ENCODE measurements at regions not wholly inside any gene's neighbourhood (a gene's known extent, or its start where the extent isn't known, plus 50 kb on each side); places are given as distances from the start of the nearest gene placed in this dataset.

GRCh38 chr2:48856657-48857056, 101.1 kb upstream of the LHCGR start:
- Mint-ChIP-seq H3K36me3 (ENCODE audit: insufficient read depth, unreplicated experiment) (no peaks in the 10 kb centered on the region), H3K4me3 (ENCODE audit: unreplicated experiment) (no peak overlapping the region), H3K4me1 (ENCODE audit: insufficient read depth, unreplicated experiment) (peaks cover 13% of the 10 kb centered on the region), H3K9me3 (ENCODE audit: unreplicated experiment) (peaks cover 4% of the 10 kb centered on the region), H3K27me3 (ENCODE audit: insufficient read depth, unreplicated experiment) (no peaks in the 10 kb centered on the region), H3K27ac (ENCODE audit: low read depth, unreplicated experiment) (no peak overlapping the region)
- DNase-seq (ENCODE audit: unreplicated experiment) = no peak
- ChIA-PET POLR2A (no interaction called here), CTCF (no interaction called here)
- BruUV-seq (replicated peaks) = no TSS peak
- no peak for TF ChIP-seq CTCF (IDR thresholded peaks at IDR 0.05; ENCODE audit: unreplicated experiment)
- intact Hi-C loops (cut with micrococcal nuclease) = no loop called here

GRCh38 chr2:48856144-48856543, 100.6 kb upstream of the LHCGR start:
- no peak overlapping the region for H3K27ac Mint-ChIP-seq (ENCODE audit: low read depth, unreplicated experiment)
- POLR2A ChIA-PET = no interaction called here
- no peak overlapping the region for H3K4me3 Mint-ChIP-seq (ENCODE audit: unreplicated experiment)
- BruUV-seq (replicated peaks) = no TSS peak
- CTCF ChIA-PET = no interaction called here
- intact Hi-C loops (cut with micrococcal nuclease) = no loop called here
- H3K9me3 Mint-ChIP-seq (ENCODE audit: unreplicated experiment) = peaks cover 4% of the 10 kb centered on the region
- H3K4me1 Mint-ChIP-seq (ENCODE audit: insufficient read depth, unreplicated experiment) = peaks cover 18% of the 10 kb centered on the region
- no peak for TF ChIP-seq CTCF (IDR thresholded peaks at IDR 0.05; ENCODE audit: unreplicated experiment)
- H3K36me3 Mint-ChIP-seq (ENCODE audit: insufficient read depth, unreplicated experiment) = no peaks in the 10 kb centered on the region
- H3K27me3 Mint-ChIP-seq (ENCODE audit: insufficient read depth, unreplicated experiment) = no peaks in the 10 kb centered on the region
- no peak for DNase-seq (ENCODE audit: unreplicated experiment)

- Mint-ChIP-seq H3K27ac (ENCODE audit: low read depth, unreplicated experiment) (no peak overlapping the region), H3K4me1 (ENCODE audit: insufficient read depth, unreplicated experiment) (peaks cover 26% of the 10 kb centered on the region), H3K27me3 (ENCODE audit: insufficient read depth, unreplicated experiment) (no peaks in the 10 kb centered on the region), H3K36me3 (ENCODE audit: insufficient read depth, unreplicated experiment) (no peaks in the 10 kb centered on the region), H3K4me3 (ENCODE audit: unreplicated experiment) (no peak overlapping the region), H3K9me3 (ENCODE audit: unreplicated experiment) (peaks cover 4% of the 10 kb centered on the region)
- POLR2A ChIA-PET = interaction anchor here (0.7 kb wide), 1 partner anchor 167 kb away, joined by 3 read pairs; no protein-coding TSS in a partner anchor
- CTCF ChIA-PET = interaction anchor here (0.5 to 1.1 kb wide), 2 partner anchors 17 to 235 kb away, joined by 3 read pairs; no protein-coding TSS in a partner anchor
- no peak for DNase-seq (ENCODE audit: unreplicated experiment)
- intact Hi-C loops (cut with micrococcal nuclease) = no loop called here
- no TSS peak for BruUV-seq (replicated peaks)
- TF ChIP-seq CTCF (IDR thresholded peaks at IDR 0.05; ENCODE audit: unreplicated experiment) = no peak
Measured at GRCh38 chr2:48855142-48855541, 99.6 kb upstream of the LHCGR start.

GRCh38 chr2:48854681-48855080, 99.2 kb upstream of the LHCGR start:
- TF ChIP-seq CTCF (IDR thresholded peaks at IDR 0.05; ENCODE audit: unreplicated experiment) = no peak
- H3K36me3 Mint-ChIP-seq (ENCODE audit: insufficient read depth, unreplicated experiment) = no peaks in the 10 kb centered on the region
- intact Hi-C loops (cut with micrococcal nuclease) = no loop called here
- POLR2A ChIA-PET = no interaction called here
- CTCF ChIA-PET = interaction anchor here (0.5 to 1.1 kb wide), 3 partner anchors 18 to 235 kb away, joined by 3 read pairs; no protein-coding TSS in a partner anchor
- no peak for DNase-seq (ENCODE audit: unreplicated experiment)
- BruUV-seq (replicated peaks) = no TSS peak
- H3K4me3 Mint-ChIP-seq (ENCODE audit: unreplicated experiment) = no peak overlapping the region
- H3K9me3 Mint-ChIP-seq (ENCODE audit: unreplicated experiment) = no peaks in the 10 kb centered on the region
- no peak overlapping the region for H3K27ac Mint-ChIP-seq (ENCODE audit: low read depth, unreplicated experiment)
- peaks cover 31% of the 10 kb centered on the region for H3K4me1 Mint-ChIP-seq (ENCODE audit: insufficient read depth, unreplicated experiment)
- H3K27me3 Mint-ChIP-seq (ENCODE audit: insufficient read depth, unreplicated experiment) = no peaks in the 10 kb centered on the region

All from MCF 10A (cell line).